ENCODE measurements at regions not wholly inside any gene's neighbourhood (a gene's known extent, or its start where the extent isn't known, plus 50 kb on each side); places are given as distances from the start of the nearest gene placed in this dataset.

DNA sequence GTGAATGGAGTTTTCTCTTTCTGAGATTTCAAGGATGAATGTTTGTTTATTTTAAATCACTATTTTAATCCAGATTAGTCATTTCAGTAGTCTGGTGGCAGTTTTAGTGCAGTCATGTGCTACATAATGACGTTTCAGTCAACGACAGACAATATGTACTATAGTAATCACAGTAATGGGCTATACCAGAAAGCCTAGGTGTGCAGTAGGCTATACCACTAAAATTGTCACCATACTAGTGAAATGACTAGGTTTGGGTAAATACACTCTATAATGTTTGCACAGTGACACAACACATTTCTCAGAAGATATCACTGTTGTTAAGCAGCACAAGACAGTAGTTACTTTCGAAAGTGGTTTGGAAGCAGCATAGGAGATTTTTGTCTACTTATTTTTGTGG lies 203.1 kb downstream of the ETNK1 start:
- in situ Hi-C loops (cut with MboI; ENCODE audit: low pct_ligation_motif_present in 1 of 4, low pct_unique_long_range_greater_than_20kb in 1 of 4, low sequenced_read_pairs in 3 of 4), result no loop called here
- WGBS, 2 donors (ENCODE audit: low coverage in 1 of 2), result 35 to 41% methylated on average over 3 of the region's 3 CpGs

GRCh38 chr12:22835431-22835830 lies 210.5 kb downstream of the ETNK1 start:
- Histone ChIP-seq H3K27me3 (no peaks in the 10 kb centered on the region), H3K4me3 (no peak overlapping the region), H3K9me3 (no peaks in the 10 kb centered on the region), H3K4me1 (no peaks in the 10 kb centered on the region), H3K36me3 (no peaks in the 10 kb centered on the region), H3K27ac (no peak overlapping the region)
- in situ Hi-C loops (cut with MboI; ENCODE audit: low pct_ligation_motif_present in 1 of 4, low pct_unique_long_range_greater_than_20kb in 1 of 4, low sequenced_read_pairs in 3 of 4) (no loop called here), intact Hi-C loops (cut with DNase I; ENCODE audit: low total_unique reads) (no loop called here)
- 75 to 86% methylated on average over 6 of the region's 6 CpGs for WGBS, 2 donors (ENCODE audit: low coverage in 1 of 2)
- TF ChIP-seq POLR2A (IDR thresholded peaks at IDR 0.05), result no peak
- no peak for DNase-seq

More for the DNA sequence above, 203.1 kb downstream of the ETNK1 start:
- Histone ChIP-seq H3K27ac (no peak overlapping the region), H3K4me3 (no peak overlapping the region), H3K4me1 (no peaks in the 10 kb centered on the region), H3K27me3 (no peaks in the 10 kb centered on the region), H3K36me3 (no peaks in the 10 kb centered on the region), H3K9me3 (no peaks in the 10 kb centered on the region)
- intact Hi-C loops (cut with DNase I; ENCODE audit: low total_unique reads), result no loop called here
- DNase-seq, result no peak
- TF ChIP-seq POLR2A (IDR thresholded peaks at IDR 0.05) (no peak), EP300 (IDR thresholded peaks at IDR 0.05; ENCODE audit: low read depth) (no peak), CTCF (IDR thresholded peaks at IDR 0.05) (no peak)

DNA sequence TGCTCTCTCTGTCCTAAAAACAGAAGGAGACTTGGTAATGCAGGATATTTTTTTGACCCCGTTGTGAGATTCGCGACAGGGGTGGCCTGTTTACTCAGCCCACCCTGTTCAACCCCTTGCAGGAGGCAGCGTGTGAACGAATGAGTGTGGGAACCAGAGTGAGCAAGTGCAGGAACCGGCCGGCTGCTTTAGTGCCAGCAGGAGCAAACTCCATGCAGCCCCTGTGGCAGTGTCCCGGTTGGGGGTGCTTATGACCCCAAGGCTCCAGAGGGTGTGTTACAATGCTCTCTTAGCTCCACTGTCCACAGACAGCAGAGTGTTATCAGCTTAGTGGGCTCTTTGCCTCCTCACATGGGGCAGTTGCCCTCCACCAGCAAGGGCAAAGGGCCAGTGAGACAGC lies 225.2 kb downstream of the ETNK1 start:
- intact Hi-C loops (cut with DNase I; ENCODE audit: low total_unique reads) (no loop called here), in situ Hi-C loops (cut with MboI; ENCODE audit: low pct_ligation_motif_present in 1 of 4, low pct_unique_long_range_greater_than_20kb in 1 of 4, low sequenced_read_pairs in 3 of 4) (no loop called here)

DNA sequence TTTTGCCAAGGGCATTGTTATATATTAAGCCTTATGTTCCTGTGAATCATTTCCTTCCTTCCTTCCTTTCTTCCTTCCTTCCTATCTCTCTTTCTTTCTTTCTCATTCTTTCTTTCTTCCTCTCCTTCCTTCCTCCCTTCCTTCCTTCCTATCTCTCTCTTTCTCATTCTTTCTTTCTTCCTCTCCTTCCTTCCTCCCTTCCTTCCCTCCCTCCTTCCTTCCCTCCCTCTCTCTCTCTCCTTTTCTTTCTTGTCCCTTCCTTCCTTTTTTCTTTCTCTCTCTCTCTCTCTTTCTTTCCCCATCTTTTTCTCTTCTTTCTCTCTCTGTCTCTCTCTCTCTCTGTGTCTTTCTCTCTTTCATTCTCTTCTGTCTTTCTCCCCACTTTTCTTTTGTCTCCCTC lies 226.6 kb downstream of the ETNK1 start:
- H3K4me3 ChIP-seq, result no peak overlapping the region
- H3K9me3 ChIP-seq, result no peaks in the 10 kb centered on the region
- intact Hi-C loops (cut with DNase I; ENCODE audit: low total_unique reads), result no loop called here
- DNase-seq, result no peak
- no peaks in the 10 kb centered on the region for H3K27me3 ChIP-seq
- no peak overlapping the region for H3K27ac ChIP-seq
- TF ChIP-seq POLR2A (IDR thresholded peaks at IDR 0.05) (no peak), EP300 (IDR thresholded peaks at IDR 0.05; ENCODE audit: low read depth) (no peak), CTCF (IDR thresholded peaks at IDR 0.05) (no peak), POLR2AphosphoS5 (IDR thresholded peaks at IDR 0.05) (no peak)
- H3K4me1 ChIP-seq, result no peaks in the 10 kb centered on the region
- H3K36me3 ChIP-seq, result no peaks in the 10 kb centered on the region
- in situ Hi-C loops (cut with MboI; ENCODE audit: low pct_ligation_motif_present in 1 of 4, low pct_unique_long_range_greater_than_20kb in 1 of 4, low sequenced_read_pairs in 3 of 4), result no loop called here

More for the DNA sequence above, 225.2 kb downstream of the ETNK1 start:
- no peaks in the 10 kb centered on the region for H3K9me3 ChIP-seq
- H3K36me3 ChIP-seq, result no peaks in the 10 kb centered on the region
- H3K27me3 ChIP-seq, result no peaks in the 10 kb centered on the region
- no peak for TF ChIP-seq POLR2A (IDR thresholded peaks at IDR 0.05)
- H3K4me3 ChIP-seq, result no peak overlapping the region
- no peaks in the 10 kb centered on the region for H3K4me1 ChIP-seq
- H3K27ac ChIP-seq, result no peak overlapping the region
- WGBS, 2 donors (ENCODE audit: low coverage in 1 of 2), result 93% methylated on average over 8 of the region's 8 CpGs; no CpG with 5 or more reads in 1 of the 2 donors
- no peak for DNase-seq

- in situ Hi-C loops (cut with MboI; ENCODE audit: low pct_ligation_motif_present in 1 of 4, low pct_unique_long_range_greater_than_20kb in 1 of 4, low sequenced_read_pairs in 3 of 4) (no loop called here), intact Hi-C loops (cut with DNase I; ENCODE audit: low total_unique reads) (no loop called here)
- 60 to 68% methylated on average over 2 of the region's 2 CpGs for WGBS, 2 donors (ENCODE audit: low coverage in 1 of 2)
- H3K4me3 ChIP-seq, result no peak overlapping the region
- H3K9me3 ChIP-seq, result no peaks in the 10 kb centered on the region
- no peaks in the 10 kb centered on the region for H3K36me3 ChIP-seq
- H3K4me1 ChIP-seq, result no peaks in the 10 kb centered on the region
- TF ChIP-seq EP300 (IDR thresholded peaks at IDR 0.05; ENCODE audit: low read depth) (no peak), CTCF (IDR thresholded peaks at IDR 0.05) (no peak), POLR2AphosphoS5 (IDR thresholded peaks at IDR 0.05) (no peak), POLR2A (IDR thresholded peaks at IDR 0.05) (no peak)
- no peaks in the 10 kb centered on the region for H3K27me3 ChIP-seq
- DNase-seq, result no peak
- H3K27ac ChIP-seq, result no peak overlapping the region
Observed at GRCh38 chr12:22855456-22855855, 230.5 kb downstream of the ETNK1 start.
